SK-N-SH (cell line): ENCODE measurements at regions not wholly inside any gene's neighbourhood (a gene's known extent, or its start where the extent isn't known, plus 50 kb on each side); places are given as distances from the start of the nearest gene placed in this dataset.

Source experiments
- CTCF ChIA-PET: fragments of 300-600, 350-600 bp; formaldehyde crosslinking; extraction: SDS; loops from one replicate; lab custom pipeline; 2021; lab: Yijun Ruan, JAX
- POLR2A ChIA-PET: fragments of 350-600 bp; sonication (Branson Sonifier 250); formaldehyde crosslinking; extraction: SDS; loops from one replicate; lab custom pipeline; 2020; ENCODE audit warnings: antibody characterized with exemption, inconsistent platforms; lab: Yijun Ruan, JAX
- DNase-seq: peaks from one replicate; pipeline ENCODE4 v3.0.0; 2012
- H2AFZ ChIP-seq: fragments of 200-600 bp; sonication (generic); 2 replicates; pipeline ENCODE4 v1.8.1; 2016; ENCODE audit warnings: antibody characterized with exemption, mild to moderate bottlenecking, low read depth
- H3F3A ChIP-seq: fragments of 200-600 bp; sonication (generic); replicated peaks from 2 replicates; pipeline ENCODE3; 2016; ENCODE audit warnings: antibody characterized with exemption, mild to moderate bottlenecking; ENCODE audit not compliant: insufficient read depth
- H3K27ac ChIP-seq, 2 experiments: fragments of 200-500 bp in 1 of 2; fragments of 200-600 bp in 1 of 2; sonication (Bioruptor generic) in 1 of 2; sonication (generic), shearing (Covaris generic) in 1 of 2; 2 replicates each; pipeline versions ENCODE4 v1.5.1 to v1.6.1; 2014 to 2016; ENCODE audit warnings: low read depth in 2 of 2, inconsistent platforms in 1 of 2, low read length in 1 of 2, mild to moderate bottlenecking in 1 of 2, mixed read lengths in 1 of 2
- H3K27me3 ChIP-seq: fragments of 200-600 bp; sonication (generic), shearing (Covaris generic); 2 replicates; pipeline ENCODE4 v1.6.1; 2016; ENCODE audit warnings: mixed run types; ENCODE audit not compliant: insufficient read depth
- H3K36me3 ChIP-seq, 2 experiments: fragments of 200-500 bp in 1 of 2; fragments of 200-600 bp in 1 of 2; sonication (Bioruptor generic) in 1 of 2; sonication (generic) in 1 of 2; replicated peaks in 1 of 2; 2 replicates each; pipeline versions ENCODE3 to v1.5.1; 2014 to 2016; ENCODE audit warnings: low read length in 1 of 2, mild to moderate bottlenecking in 1 of 2; ENCODE audit not compliant: insufficient read depth in 2 of 2, control insufficient read depth in 1 of 2
- H3K4me1 ChIP-seq, 2 experiments: fragments of 200-500 bp in 1 of 2; fragments of 200-600 bp in 1 of 2; sonication (Bioruptor generic) in 1 of 2; sonication (generic), shearing (Covaris generic) in 1 of 2; 2 replicates each; pipeline versions ENCODE4 v1.5.1 to v1.6.1; 2014 to 2016; ENCODE audit warnings: low read depth in 1 of 2, low read length in 1 of 2, mixed run types in 1 of 2; ENCODE audit not compliant: insufficient read depth in 2 of 2, control insufficient read depth in 1 of 2
- H3K4me2 ChIP-seq: fragments of 200-600 bp; sonication (generic), shearing (Covaris generic); 2 replicates; pipeline ENCODE4 v1.6.1; 2017; ENCODE audit warnings: mixed run types
- H3K4me3 ChIP-seq, 2 experiments: fragments of 200-500 bp in 1 of 2; fragments of 200-600 bp in 1 of 2; sonication (Bioruptor generic) in 1 of 2; sonication (generic), shearing (Covaris generic) in 1 of 2; 2 replicates each; pipeline versions ENCODE4 v1.5.1 to v1.8.1; 2014 to 2016; ENCODE audit warnings: low read depth in 2 of 2, inconsistent platforms in 1 of 2, low read length in 1 of 2, mild to moderate bottlenecking in 1 of 2, mixed read lengths in 1 of 2, moderate library complexity in 1 of 2
- H3K79me2 ChIP-seq: fragments of 200-600 bp; sonication (generic); 2 replicates; pipeline ENCODE4 v1.8.1; 2017; ENCODE audit warnings: mild to moderate bottlenecking; ENCODE audit not compliant: insufficient read depth
- H3K9ac ChIP-seq: fragments of 200-600 bp; sonication (generic); 2 replicates; pipeline ENCODE4 v1.6.1; 2017; ENCODE audit warnings: mixed run types
- H3K9me2 ChIP-seq: fragments of 200-600 bp; sonication (generic); 2 replicates; pipeline ENCODE4 v1.6.1; 2017; ENCODE audit warnings: mixed run types
- H3K9me3 ChIP-seq: fragments of 200-600 bp; sonication (generic); 2 replicates; pipeline ENCODE4 v1.6.1; 2017; ENCODE audit warnings: mixed run types, mild to moderate bottlenecking, moderate library complexity
- H4K20me1 ChIP-seq: fragments of 200-600 bp; sonication (generic); 2 replicates; pipeline ENCODE4 v1.6.1; 2017; ENCODE audit warnings: mild to moderate bottlenecking, mixed run types; ENCODE audit not compliant: insufficient read depth
- CHD2 ChIP-seq: fragments of 150-350 bp; IDR thresholded peaks from 2 replicates; pipeline ENCODE4 v1.6.1; 2018; ENCODE audit warnings: low read length; ENCODE audit not compliant: partially characterized antibody
- EP300 ChIP-seq, 2 experiments: IDR thresholded peaks; 2 replicates each; pipeline versions ENCODE4 v1.4.0 to v1.6.1; 2012; ENCODE audit warnings: borderline replicate concordance in 1 of 2, low read depth in 1 of 2, low read length in 1 of 2
- FOXM1 ChIP-seq: IDR thresholded peaks from 2 replicates; pipeline ENCODE4 v1.4.0; 2012; ENCODE audit warnings: low read depth, mild to moderate bottlenecking
- GABPA ChIP-seq: IDR thresholded peaks from 2 replicates; pipeline ENCODE4 v1.4.0; 2012; ENCODE audit warnings: low read depth, mild to moderate bottlenecking
- JUND ChIP-seq: IDR thresholded peaks from 2 replicates; pipeline ENCODE4 v1.4.0; 2012
- MEF2A ChIP-seq: IDR thresholded peaks from 2 replicates; pipeline ENCODE4 v1.4.0; 2012; ENCODE audit warnings: low read depth, borderline replicate concordance
- PBX3 ChIP-seq: IDR thresholded peaks from 2 replicates; pipeline ENCODE4; 2012
- POLR2AphosphoS5 ChIP-seq: IDR thresholded peaks from 2 replicates; pipeline ENCODE4 v1.6.1; 2012; ENCODE audit warnings: low read depth, low read length
- RCOR1 ChIP-seq: fragments of 150-350 bp; IDR thresholded peaks from 2 replicates; pipeline ENCODE4 v1.6.1; 2017; ENCODE audit warnings: antibody characterized with exemption, low read length
- RFX5 ChIP-seq: IDR thresholded peaks from 2 replicates; pipeline ENCODE4 v1.6.1; 2012; ENCODE audit warnings: mild to moderate bottlenecking, improper control_type of control experiment, low read length
- RXRA ChIP-seq: IDR thresholded peaks from 2 replicates; pipeline ENCODE4 v1.4.0; 2012; ENCODE audit warnings: low read depth, mild to moderate bottlenecking, borderline replicate concordance
- SIN3A ChIP-seq: IDR thresholded peaks from 2 replicates; pipeline ENCODE4 v1.6.1; 2012; ENCODE audit warnings: low read depth, mild to moderate bottlenecking, low read length, moderate library complexity, borderline replicate concordance
- SMC3 ChIP-seq: IDR thresholded peaks from 2 replicates; pipeline ENCODE4 v1.6.1; 2012; ENCODE audit warnings: low read depth, low read length, improper control_type of control experiment
- TCF12 ChIP-seq: IDR thresholded peaks from 2 replicates; pipeline ENCODE4 v1.4.0; 2012
- USF2 ChIP-seq: fragments of 150-350 bp; IDR thresholded peaks from 2 replicates; pipeline ENCODE4 v1.6.1; 2017; ENCODE audit warnings: antibody characterized with exemption, low read length, low read depth, borderline replicate concordance
- YY1 ChIP-seq: IDR thresholded peaks from 2 replicates; pipeline ENCODE4 v1.4.0; 2012; ENCODE audit warnings: low read depth, mild to moderate bottlenecking
- ZBTB33 ChIP-seq: IDR thresholded peaks from 2 replicates; pipeline ENCODE4 v1.4.0; 2012; ENCODE audit warnings: low read depth, borderline replicate concordance
- TF ChIP-seq, protein P1 (sequence below): IDR thresholded peaks from 2 replicates; pipeline ENCODE4 v1.4.0; 2012; ENCODE audit warnings: low read depth
- TF ChIP-seq, protein P2 (sequence below): fragments of 200-600 bp; sonication (generic); IDR thresholded peaks from 2 replicates; pipeline ENCODE4 v1.6.1; 2017; ENCODE audit warnings: antibody characterized with exemption, mild to moderate bottlenecking, moderate library complexity
- TF ChIP-seq, protein P3 (sequence below): IDR thresholded peaks from 2 replicates; pipeline ENCODE4 v1.6.1; 2012; ENCODE audit warnings: mild to moderate bottlenecking, low read depth, low read length, moderate library complexity

- H3K79me2 ChIP-seq, result no peaks in the 10 kb centered on the region
- H3K4me1 ChIP-seq, result no peaks in the 10 kb centered on the region
- TF ChIP-seq, protein P1, sequence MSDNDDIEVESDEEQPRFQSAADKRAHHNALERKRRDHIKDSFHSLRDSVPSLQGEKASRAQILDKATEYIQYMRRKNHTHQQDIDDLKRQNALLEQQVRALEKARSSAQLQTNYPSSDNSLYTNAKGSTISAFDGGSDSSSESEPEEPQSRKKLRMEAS, result no peak
- TF ChIP-seq MEF2A (no peak), POLR2AphosphoS5 (no peak), CHD2 (no peak), RFX5 (no peak), RXRA (no peak), EP300 (IDR thresholded peaks at IDR 0.05; ENCODE audit: borderline replicate concordance in 1 of 2, low read depth in 1 of 2, low read length in 1 of 2) (no peak), YY1 (no peak), SIN3A (no peak), RCOR1 (no peak), PBX3 (no peak), USF2 (no peak), TCF12 (no peak), ZBTB33 (no peak), JUND (no peak), SMC3 (no peak), FOXM1 (no peak), GABPA (no peak)
- TF ChIP-seq, protein P2, sequence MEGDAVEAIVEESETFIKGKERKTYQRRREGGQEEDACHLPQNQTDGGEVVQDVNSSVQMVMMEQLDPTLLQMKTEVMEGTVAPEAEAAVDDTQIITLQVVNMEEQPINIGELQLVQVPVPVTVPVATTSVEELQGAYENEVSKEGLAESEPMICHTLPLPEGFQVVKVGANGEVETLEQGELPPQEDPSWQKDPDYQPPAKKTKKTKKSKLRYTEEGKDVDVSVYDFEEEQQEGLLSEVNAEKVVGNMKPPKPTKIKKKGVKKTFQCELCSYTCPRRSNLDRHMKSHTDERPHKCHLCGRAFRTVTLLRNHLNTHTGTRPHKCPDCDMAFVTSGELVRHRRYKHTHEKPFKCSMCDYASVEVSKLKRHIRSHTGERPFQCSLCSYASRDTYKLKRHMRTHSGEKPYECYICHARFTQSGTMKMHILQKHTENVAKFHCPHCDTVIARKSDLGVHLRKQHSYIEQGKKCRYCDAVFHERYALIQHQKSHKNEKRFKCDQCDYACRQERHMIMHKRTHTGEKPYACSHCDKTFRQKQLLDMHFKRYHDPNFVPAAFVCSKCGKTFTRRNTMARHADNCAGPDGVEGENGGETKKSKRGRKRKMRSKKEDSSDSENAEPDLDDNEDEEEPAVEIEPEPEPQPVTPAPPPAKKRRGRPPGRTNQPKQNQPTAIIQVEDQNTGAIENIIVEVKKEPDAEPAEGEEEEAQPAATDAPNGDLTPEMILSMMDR, result no peak
- TF ChIP-seq, protein P3, sequence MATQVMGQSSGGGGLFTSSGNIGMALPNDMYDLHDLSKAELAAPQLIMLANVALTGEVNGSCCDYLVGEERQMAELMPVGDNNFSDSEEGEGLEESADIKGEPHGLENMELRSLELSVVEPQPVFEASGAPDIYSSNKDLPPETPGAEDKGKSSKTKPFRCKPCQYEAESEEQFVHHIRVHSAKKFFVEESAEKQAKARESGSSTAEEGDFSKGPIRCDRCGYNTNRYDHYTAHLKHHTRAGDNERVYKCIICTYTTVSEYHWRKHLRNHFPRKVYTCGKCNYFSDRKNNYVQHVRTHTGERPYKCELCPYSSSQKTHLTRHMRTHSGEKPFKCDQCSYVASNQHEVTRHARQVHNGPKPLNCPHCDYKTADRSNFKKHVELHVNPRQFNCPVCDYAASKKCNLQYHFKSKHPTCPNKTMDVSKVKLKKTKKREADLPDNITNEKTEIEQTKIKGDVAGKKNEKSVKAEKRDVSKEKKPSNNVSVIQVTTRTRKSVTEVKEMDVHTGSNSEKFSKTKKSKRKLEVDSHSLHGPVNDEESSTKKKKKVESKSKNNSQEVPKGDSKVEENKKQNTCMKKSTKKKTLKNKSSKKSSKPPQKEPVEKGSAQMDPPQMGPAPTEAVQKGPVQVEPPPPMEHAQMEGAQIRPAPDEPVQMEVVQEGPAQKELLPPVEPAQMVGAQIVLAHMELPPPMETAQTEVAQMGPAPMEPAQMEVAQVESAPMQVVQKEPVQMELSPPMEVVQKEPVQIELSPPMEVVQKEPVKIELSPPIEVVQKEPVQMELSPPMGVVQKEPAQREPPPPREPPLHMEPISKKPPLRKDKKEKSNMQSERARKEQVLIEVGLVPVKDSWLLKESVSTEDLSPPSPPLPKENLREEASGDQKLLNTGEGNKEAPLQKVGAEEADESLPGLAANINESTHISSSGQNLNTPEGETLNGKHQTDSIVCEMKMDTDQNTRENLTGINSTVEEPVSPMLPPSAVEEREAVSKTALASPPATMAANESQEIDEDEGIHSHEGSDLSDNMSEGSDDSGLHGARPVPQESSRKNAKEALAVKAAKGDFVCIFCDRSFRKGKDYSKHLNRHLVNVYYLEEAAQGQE, result no peak
- H3K36me3 ChIP-seq, result no peaks in the 10 kb centered on the region
- ChIA-PET CTCF (no interaction called here), POLR2A (no interaction called here)
- H3K27me3 ChIP-seq, result no peaks in the 10 kb centered on the region
- H3K27ac ChIP-seq, result no peak overlapping the region
- no peaks in the 10 kb centered on the region for H3K9me2 ChIP-seq
- H2AFZ ChIP-seq, result no peak overlapping the region
- DNase-seq, result no peak
- H3K9ac ChIP-seq, result no peak overlapping the region
- H3K4me2 ChIP-seq, result no peak overlapping the region
- no peaks in the 10 kb centered on the region for H3K9me3 ChIP-seq
- no peaks in the 10 kb centered on the region for H3F3A ChIP-seq
- H3K4me3 ChIP-seq, result no peak overlapping the region
- H4K20me1 ChIP-seq, result no peaks in the 10 kb centered on the region
Measured at GRCh38 chr1:190540366-190540765, 62.7 kb upstream of the BRINP3 start.
